ENCODE measurements at regions not wholly inside any gene's neighbourhood (a gene's known extent, or its start where the extent isn't known, plus 50 kb on each side); places are given as distances from the start of the nearest gene placed in this dataset.
"Not testable (repeated sequence)": the region's sequence is repeated elsewhere in the genome, so short reads cannot be mapped to it uniquely, and the experiment has no call there.

DNA sequence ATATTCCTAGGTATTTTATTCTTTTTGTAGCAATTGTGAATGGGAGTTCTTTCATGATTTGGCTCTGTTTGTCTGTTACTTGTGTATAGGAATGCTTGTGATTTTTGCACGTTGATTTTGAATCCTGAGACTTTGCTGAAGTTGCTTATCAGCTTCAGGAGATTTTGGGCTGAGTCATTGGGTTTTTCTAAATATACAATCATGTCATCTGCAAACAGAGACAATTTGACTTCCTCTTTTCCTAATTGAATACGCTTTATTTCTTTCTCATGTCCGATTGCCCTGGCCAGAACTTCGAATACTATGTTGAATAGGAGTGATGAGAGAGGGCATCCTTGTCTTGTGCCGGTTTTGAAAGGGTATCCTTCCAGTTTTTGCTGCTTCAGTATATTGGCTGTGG lies 234.6 kb upstream of the RASGRP1 start:
- not testable (repeated sequence) for TF ChIP-seq CTCF (IDR thresholded peaks at IDR 0.05; ENCODE audit: control extremely low read depth in 1 of 3, insufficient read depth in 1 of 3, low read depth in 1 of 3, low read length in 3 of 3); POLR2A (IDR thresholded peaks at IDR 0.05; ENCODE audit: control extremely low read depth in 1 of 2, low read depth in 2 of 2, low read length in 2 of 2); RBBP5 (IDR thresholded peaks at IDR 0.05; ENCODE audit: borderline replicate concordance, low read depth, low read length)
